HG03575 (cell line): ENCODE measurements at regions not wholly inside any gene's neighbourhood (a gene's known extent, or its start where the extent isn't known, plus 50 kb on each side); places are given as distances from the start of the nearest gene placed in this dataset.

Experiments
- ATAC-seq: cut with Tn5 transposase; IDR thresholded peaks from one replicate; pipeline ENCODE4 v1.9.1; 2021; ENCODE audit not compliant: unreplicated experiment, insufficient number of reproducible peaks, low FRiP score; ENCODE audit errors: extremely low read depth

GRCh38 chr10:2143213-2143835 lies 406.0 kb upstream of the ADARB2 start:
- ATAC-seq: no peak

GRCh38 chr10:2139746-2140145 lies 402.4 kb upstream of the ADARB2 start:
- no peak for ATAC-seq

GRCh38 chr10:2137549-2138174 lies 400.3 kb upstream of the ADARB2 start:
- ATAC-seq: no peak

GRCh38 chr10:2130705-2131305 lies 393.5 kb upstream of the ADARB2 start:
- no peak for ATAC-seq

- ATAC-seq: no peak
Observed at GRCh38 chr10:2128991-2129390, 391.7 kb upstream of the ADARB2 start.

DNA sequence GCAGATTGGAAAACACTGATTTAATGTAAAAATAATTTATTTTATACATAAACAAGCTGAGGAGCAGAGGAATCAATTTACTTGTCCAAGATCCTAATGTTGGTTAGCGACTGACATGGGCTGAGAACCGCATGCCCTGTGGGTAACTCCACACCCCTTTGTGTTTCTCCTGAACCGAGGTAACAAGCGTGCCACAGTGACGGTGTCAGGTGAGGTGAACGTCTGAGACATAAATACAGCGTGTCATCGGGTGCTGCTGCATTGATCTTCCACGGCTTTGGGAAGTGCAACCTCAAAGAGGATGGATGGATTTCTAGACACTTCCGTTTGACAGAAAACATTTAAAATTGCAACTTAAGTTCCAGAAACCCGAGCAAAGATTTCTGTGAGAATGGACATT lies 386.8 kb upstream of the ADARB2 start:
- no peak for ATAC-seq

- no peak for ATAC-seq
Observed at GRCh38 chr10:2122431-2123124, 385.3 kb upstream of the ADARB2 start.

- no peak for ATAC-seq
Observed at GRCh38 chr10:2121929-2122328, 384.6 kb upstream of the ADARB2 start.

DNA sequence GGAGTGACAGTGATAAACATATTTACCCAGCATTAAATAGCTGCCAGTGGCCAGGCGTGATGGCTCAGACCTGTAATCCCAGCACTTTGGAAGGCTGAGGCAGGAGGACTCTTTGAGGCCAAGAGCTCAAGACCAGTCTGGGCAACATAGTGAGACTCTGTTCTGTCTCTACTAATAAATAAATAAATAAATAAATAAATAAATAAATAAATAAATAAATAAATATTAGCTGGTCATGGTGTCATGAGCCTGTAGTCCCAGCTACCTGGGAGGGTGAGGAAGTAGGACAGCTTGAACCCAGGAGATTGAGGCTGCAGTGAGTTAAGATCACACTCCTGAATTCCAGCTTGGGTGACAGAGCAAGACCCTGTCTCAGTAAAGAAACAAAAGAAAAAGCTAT lies 384.0 kb upstream of the ADARB2 start:
- ATAC-seq: no peak

GRCh38 chr10:2120746-2121145 lies 383.4 kb upstream of the ADARB2 start:
- no peak for ATAC-seq

DNA sequence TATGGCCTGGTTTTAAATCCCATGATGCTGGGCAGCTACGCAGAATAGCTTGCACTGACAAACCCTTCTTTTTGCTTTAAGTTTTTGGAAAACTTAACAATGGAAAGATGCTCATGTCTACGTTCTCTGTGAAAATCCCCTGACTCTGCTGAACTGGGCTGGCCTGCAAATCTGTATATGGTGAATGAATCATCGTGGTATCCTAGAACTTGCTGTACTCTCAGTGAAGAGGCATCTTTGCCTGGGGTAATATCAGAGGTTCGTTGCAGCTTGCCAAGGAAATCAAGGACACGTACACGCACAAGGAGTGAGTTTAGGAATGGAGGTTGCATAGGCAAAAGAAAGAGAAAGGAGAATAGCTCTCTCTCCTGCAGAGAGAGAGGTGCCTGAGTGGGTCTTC lies 382.0 kb upstream of the ADARB2 start:
- ATAC-seq: no peak

- ATAC-seq: no peak
Observed at GRCh38 chr10:2118201-2118600, 380.9 kb upstream of the ADARB2 start.

DNA sequence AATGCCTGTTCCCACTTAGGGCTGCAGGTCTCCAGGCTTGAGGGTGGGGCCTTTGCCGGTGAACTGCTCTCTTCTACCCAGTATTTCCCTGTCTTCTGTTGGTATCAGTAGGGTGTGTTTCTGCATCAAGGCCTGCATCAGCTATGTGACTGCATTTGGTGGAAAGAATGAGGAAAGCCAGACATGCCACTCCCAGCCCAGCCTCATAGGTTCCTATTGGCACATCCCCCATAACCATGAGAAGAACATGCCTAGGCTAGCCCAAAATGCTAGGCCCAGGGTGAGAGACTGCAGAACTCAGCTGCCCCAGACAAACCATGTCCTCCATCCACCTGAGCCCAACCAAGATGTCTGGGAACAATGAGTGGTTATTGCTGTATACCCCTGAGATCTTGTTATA lies 380.3 kb upstream of the ADARB2 start:
- ATAC-seq: no peak

DNA sequence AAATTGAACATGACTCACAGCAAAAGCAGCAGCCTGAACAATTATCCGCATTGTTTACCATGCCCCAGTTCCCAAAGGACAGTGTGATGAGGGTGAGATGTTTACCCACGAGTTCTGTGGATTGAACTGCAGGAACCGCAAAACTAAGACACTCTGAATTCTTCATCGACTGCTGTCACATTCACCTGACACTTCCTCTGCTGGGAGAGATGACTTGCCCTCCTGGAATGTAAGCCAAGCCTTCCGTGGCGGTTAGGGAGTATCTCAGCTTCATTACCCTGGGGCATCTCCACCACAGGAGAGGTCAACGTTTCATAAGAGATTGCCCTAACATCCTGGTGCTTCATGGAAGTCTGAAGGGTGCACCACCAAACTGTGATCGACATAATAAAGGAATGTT lies 374.6 kb upstream of the ADARB2 start:
- ATAC-seq: no peak

GRCh38 chr10:2108496-2108895 lies 371.2 kb upstream of the ADARB2 start:
- no peak for ATAC-seq

DNA sequence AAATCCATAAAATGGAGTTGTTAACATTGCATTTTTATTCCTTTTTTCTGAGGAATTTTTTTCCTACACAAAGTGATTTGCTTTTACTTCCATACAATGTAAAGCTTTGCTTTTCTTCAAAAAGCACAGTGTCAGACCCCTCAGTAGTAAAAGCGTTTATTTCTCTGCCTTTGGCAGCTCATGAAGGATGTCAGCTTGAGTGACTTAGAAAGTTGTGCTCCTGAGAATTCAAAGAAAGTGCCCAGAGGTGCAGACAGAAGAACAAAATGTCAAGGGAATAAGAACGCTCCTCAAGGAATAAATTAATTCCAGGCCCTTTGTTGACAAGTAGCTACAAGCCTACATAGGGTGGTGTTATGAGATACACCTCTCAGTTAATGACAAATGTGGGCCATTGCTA lies 369.3 kb upstream of the ADARB2 start:
- no peak for ATAC-seq

DNA sequence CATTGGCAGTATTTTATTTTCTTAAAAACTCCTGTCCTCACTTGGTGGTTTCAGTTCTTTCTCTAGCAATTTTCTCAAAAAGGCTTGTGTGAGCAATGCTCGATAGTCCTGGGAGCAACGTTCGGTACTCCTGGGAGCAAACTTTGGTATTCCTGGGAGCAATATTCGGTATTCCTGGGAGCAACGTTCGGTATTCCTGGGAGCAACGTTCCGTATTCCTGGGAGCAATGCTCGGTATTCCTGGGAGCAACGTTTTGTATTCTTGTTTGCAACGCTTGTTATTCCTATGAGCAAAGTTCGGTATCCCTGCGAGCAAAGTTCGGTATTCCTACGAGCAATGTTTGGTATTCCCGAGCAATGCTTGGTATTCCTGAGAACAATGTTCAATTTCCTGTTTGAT lies 362.0 kb upstream of the ADARB2 start:
- ATAC-seq: no peak

DNA sequence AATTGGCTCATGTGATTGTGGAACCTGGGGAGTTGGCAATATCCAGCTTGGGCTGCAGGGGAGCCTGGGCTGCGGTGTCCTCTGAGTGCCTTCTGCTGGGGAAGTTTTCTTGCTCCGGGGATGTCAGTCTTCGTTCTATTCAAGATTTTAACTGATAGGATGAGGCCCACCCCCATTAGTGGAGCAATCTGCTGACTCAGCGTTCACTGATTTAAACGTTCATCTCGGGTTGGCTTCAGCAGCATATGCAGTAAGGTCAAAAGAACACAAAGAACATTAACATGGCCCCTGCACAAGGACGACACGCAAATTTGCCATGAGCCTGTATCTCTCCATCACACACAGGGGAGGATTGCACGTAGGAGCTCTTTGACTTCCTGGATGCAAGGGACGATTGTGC lies 360.6 kb upstream of the ADARB2 start:
- ATAC-seq: no peak

GRCh38 chr10:2094171-2094570 lies 356.8 kb upstream of the ADARB2 start:
- ATAC-seq: no peak

GRCh38 chr10:2083591-2083990 lies 346.3 kb upstream of the ADARB2 start:
- ATAC-seq: no peak
